GM12891 (cell line): ENCODE measurements at regions not wholly inside any gene's neighbourhood (a gene's known extent, or its start where the extent isn't known, plus 50 kb on each side); places are given as distances from the start of the nearest gene placed in this dataset.

Experiments
- PAX5 ChIP-seq: IDR thresholded peaks from 2 replicates; pipeline ENCODE4 v1.6.1; 2011; ENCODE audit warnings: low read length, moderate library complexity, mild to moderate bottlenecking; ENCODE audit not compliant: insufficient read depth, severe bottlenecking
- POLR2A ChIP-seq: IDR thresholded peaks from 2 replicates; pipeline ENCODE4 v1.6.1; 2011; ENCODE audit warnings: low read depth, low read length, control low read depth
- POLR2AphosphoS5 ChIP-seq: IDR thresholded peaks from 2 replicates; pipeline ENCODE4 v1.6.1; 2011; ENCODE audit warnings: low read depth, low read length, control low read depth
- TAF1 ChIP-seq: IDR thresholded peaks from 2 replicates; pipeline ENCODE4 v1.6.1; 2011; ENCODE audit warnings: low read depth, low read length, control low read depth

GRCh38 chr17:36857698-36858097 lies 79.6 kb upstream of the LHX1 start:
- TF ChIP-seq POLR2A (no peak), POLR2AphosphoS5 (no peak), PAX5 (no peak), TAF1 (no peak)
